Adrenal gland (tissue), 5 donors: ENCODE measurements at regions not wholly inside any gene's neighbourhood (a gene's known extent, or its start where the extent isn't known, plus 50 kb on each side); places are given as distances from the start of the nearest gene placed in this dataset.

Experiments
- CTCF ChIP-seq, 6 experiments: fragments of 450-650 bp in 4 of 6; fragments of 200-600 bp in 2 of 6; sonication (generic) in 1 of 6; IDR thresholded peaks; 1 replicate in 5 of 6; 2 replicates in 1 of 6; pipeline versions ENCODE4 v1.5.1 to v1.8.0; 2016 to 2021; ENCODE audit warnings: antibody characterized with exemption in 6 of 6, mild to moderate bottlenecking in 2 of 6, moderate library complexity in 1 of 6
- POLR2A ChIP-seq, 2 donors: fragments of 450-650 bp; IDR thresholded peaks; one replicate each; pipeline ENCODE4 v1.6.1; 2017; ENCODE audit warnings: antibody characterized with exemption in 2 of 2, mild to moderate bottlenecking in 2 of 2, moderate library complexity in 1 of 2
- donor health status: DM: no; HTN: no; CAD: no.

- TF ChIP-seq CTCF (IDR thresholded peaks at IDR 0.05) (no peak), POLR2A (IDR thresholded peaks at IDR 0.05) (no peak)
Observed at GRCh38 chr1:204775546-204775945, 90.0 kb upstream of the LRRN2 start.
